HEK293T (cell line): ENCODE measurements at regions not wholly inside any gene's neighbourhood (a gene's known extent, or its start where the extent isn't known, plus 50 kb on each side); places are given as distances from the start of the nearest gene placed in this dataset.
"Not testable (repeated sequence)": the region's sequence is repeated elsewhere in the genome, so short reads cannot be mapped to it uniquely, and the experiment has no call there.

ENCODE experiments used
- ARNT ChIP-seq: fragments of 450-650 bp; IDR thresholded peaks from 2 replicates; pipeline ENCODE4 v1.6.1; 2017; ENCODE audit warnings: mild to moderate bottlenecking
- BHLHE40 ChIP-seq: fragments of 450-650 bp; IDR thresholded peaks from 2 replicates; pipeline ENCODE4 v1.6.1; 2016; ENCODE audit warnings: mild to moderate bottlenecking, moderate library complexity, borderline replicate concordance
- FOXA1 ChIP-seq: fragments of 450-650 bp; IDR thresholded peaks from 2 replicates; pipeline ENCODE4 v1.6.1; 2016; ENCODE audit warnings: mild to moderate bottlenecking
- HDGF ChIP-seq: fragments of 450-650 bp; IDR thresholded peaks from 2 replicates; pipeline ENCODE4 v1.6.1; 2017; ENCODE audit warnings: antibody characterized with exemption, borderline replicate concordance
- SP1 ChIP-seq: fragments of 450-650 bp; IDR thresholded peaks from 2 replicates; pipeline ENCODE4 v1.6.1; 2017
- SUZ12 ChIP-seq: fragments of 450-650 bp; IDR thresholded peaks from 2 replicates; pipeline ENCODE4 v1.6.1; 2016; ENCODE audit warnings: mild to moderate bottlenecking

- TF ChIP-seq FOXA1, ARNT, SP1, HDGF, BHLHE40, SUZ12: not testable (repeated sequence)
These were observed 704.2 kb downstream of the PLCL1 start for GRCh38 chr2:198508610-198509009.
